Activated CD8-positive, alpha-beta memory T cell treated with anti-CD3 and anti-CD28 coated beads, Interleukin-2, amount 50 U/mL, for 24 hours (primary cell): ENCODE measurements at regions not wholly inside any gene's neighbourhood (a gene's known extent, or its start where the extent isn't known, plus 50 kb on each side); places are given as distances from the start of the nearest gene placed in this dataset.
A peak's percentile ranks its signal among the peaks of the same experiment; 100 is the strongest.
"Not testable (repeated sequence)": the region's sequence is repeated elsewhere in the genome, so short reads cannot be mapped to it uniquely, and the experiment has no call there.

Experiments
- DNase-seq: peaks from one replicate; pipeline ENCODE4 v3.0.0-alpha.2; 2020; ENCODE audit errors: extremely low read depth

DNA sequence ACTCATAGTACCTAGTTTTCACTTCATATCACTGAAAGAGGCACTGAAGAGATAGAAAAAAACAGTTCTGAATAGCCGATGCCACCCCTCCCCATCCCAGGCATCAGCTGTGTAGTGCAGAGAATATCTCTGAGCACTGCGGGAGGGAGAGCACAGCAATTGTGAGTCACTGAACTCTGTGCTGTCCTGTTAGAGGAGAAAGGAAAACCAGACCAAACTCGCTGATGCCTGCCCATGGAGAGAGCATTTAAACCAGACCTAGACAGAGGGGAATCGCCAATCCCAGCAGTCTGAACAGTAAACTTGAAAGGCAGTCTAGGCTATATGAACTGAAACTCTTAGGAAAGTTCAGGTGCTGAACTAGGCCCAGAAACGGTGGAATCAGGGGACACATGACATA is 120.1 kb upstream of the SLC30A5 start:
- DNase-seq = no peak

DNA sequence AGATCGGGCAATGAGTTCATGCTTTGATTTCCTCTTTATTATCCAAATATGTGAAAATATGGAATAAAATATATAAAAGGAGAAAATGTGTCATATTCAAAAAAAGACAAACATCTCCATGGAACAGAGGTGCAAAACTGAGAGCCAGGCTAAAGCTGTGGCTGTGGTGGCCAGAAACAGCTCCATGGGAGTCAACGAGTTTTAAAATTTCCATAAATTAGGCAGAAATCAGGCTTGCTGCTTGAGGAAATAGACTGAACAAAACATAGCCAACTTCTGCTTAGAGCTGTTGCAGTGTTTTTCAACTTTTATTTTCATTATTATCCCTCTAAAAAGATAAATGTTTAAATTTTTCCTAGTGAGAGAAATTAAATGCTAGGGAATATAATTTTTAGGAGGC is 110.8 kb upstream of the SLC30A5 start:
- DNase-seq = no peak

DNA sequence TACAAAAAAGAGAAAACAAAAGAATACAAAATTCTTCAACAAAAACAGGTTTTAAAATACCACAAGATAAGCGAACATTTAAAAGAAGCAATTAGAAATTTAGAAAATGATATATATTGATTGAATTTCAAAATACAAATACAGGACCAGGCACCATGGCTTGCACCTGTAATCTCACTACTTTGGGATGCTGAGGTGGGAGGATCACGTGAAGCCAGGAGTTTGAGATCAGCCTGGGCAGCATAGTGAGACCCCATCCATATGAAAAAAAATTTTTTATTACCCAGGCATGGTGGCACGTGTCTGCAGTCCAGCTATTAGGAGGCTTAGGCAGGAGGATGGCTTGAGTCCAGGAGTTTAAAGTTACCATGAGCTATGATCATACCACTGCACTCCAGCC is 109.9 kb upstream of the SLC30A5 start:
- no peak for DNase-seq

DNA sequence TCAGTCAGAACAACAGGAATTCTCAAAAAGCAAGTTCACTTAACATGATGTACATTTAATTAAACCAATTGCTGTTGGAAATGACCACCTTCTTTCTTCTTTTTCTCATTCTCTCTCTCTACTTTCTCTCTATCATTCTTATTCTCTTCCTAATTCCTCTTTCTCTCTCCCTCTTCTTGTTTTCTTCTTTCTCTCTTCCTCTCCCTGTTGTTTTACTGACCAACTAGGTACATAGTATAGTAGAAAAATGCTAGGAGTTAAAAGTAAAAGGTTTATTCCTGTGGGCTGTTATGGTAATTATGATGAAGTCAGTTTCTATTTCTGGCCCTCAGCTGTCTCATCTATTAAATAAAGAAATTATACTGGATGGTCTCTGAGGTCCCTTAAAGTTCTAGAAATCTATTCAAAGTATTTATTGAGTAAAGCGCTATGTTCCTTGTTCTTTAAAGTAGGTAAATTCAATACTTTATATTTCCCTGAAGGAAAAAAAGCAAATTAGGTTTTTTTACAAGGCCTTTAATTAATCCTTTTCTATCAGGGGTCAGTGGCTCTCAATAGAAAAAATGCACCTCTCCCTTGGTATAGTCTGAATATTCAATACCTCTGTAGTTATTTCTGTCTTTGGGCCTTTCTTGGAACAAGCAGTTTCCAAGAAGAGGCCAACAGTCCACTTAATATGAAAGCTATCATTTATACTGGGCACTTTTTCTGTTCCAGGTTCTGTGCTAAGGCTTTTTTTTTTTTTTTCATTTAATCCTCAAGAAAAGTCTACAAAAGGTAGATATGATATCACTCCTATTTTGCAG is 102.3 kb upstream of the SLC30A5 start:
- no peak for DNase-seq

DNA sequence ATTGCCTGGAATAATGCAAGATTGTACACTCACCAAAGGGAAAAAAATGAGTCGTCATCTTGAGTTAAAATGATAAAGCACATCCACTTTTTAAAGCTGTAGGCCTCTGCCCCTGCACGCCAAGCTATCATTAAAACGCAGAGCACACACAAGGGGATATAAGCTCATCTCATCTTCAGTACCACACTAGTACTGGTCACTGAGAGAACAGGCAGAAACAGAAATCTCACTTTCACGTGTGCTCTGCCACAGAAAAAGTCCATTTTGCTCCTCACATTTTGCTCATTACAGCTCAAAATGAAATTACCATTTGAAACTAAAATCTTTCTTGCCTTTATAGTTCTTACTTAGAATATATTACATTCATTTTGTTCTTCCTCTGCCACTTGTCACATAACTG is 99.2 kb upstream of the SLC30A5 start:
- no peak for DNase-seq

DNA sequence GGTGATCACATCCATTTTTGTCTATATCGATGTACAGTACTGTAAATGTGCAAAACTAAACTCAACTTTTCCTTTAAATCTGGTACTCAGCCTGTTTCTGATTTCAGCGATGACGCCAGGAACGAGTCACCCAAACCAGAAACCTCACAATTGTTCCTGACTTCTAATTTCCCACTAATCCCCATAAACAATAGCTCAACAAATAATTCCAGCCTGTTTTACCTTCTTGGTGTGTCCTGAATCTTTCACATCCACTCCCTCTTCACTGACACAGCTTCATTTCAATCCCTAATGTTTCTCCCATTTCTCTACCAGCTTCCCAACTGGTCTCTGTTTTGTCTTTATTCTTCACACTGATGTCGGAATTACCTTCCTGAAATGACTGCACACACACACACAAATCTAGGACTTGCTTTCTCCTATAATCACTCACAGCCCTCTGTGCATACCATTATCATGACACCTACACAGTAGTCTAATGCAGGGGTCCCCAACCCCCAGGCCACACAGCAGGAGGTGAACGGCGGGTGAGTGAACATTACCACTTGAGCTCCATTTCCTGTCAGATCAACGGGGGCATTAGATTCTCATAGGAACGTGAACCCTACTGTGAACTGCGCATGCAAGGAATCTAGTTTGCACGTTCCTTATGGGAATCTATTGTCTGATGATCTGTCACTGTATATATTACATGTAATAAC is 97.8 kb upstream of the SLC30A5 start:
- DNase-seq = no peak

DNA sequence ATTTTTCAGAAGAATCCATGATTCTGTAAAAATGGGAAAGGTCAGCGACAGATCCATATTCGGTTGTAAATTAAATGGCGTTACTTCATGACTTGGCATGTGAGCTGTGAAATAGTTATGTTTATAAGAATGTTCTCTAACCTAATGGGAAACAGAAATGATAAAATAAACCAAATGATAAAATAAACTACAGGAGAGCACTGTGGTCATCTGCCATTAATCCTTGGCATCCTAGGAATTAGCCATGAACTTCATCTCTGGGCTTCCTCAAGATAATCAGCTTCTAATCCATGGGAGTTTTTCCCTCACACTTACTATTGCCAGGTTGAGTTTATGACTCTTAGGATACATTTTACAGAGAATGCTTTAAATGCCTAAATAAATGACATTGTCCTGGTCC is 94.6 kb upstream of the SLC30A5 start:
- no peak for DNase-seq

DNA sequence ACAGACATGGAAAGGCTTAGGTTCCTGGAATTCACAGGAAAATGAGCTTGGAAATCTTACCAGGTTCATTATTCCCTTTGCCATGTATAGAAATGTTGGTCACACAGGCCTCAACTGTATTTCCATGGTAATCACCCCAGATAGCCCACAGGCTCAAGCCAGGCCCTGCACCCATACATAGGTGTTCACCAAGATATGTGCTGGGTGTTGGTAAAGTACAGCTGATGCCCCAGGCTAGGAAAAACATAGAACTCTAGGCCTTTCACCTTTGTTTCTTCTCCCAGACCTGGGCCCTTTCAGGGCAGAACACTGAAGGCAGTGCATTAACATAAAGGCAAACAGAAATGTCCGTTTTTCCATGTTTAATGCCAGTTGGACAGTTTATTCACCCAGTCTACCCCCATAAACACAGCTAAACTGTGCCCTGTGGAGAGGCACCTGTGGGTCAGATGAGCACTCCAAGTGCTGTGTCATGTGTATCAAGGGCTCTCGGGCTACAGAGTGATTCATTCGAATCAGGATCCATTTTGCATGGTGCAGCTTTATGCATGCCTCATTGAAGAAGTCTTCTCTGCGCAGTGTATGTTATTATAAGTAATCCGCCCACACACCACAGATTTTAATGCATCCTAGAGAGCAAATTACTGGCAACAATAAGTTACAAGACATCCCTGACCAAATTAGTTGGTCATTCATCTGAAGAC is 93.4 kb upstream of the SLC30A5 start:
- DNase-seq = no peak

DNA sequence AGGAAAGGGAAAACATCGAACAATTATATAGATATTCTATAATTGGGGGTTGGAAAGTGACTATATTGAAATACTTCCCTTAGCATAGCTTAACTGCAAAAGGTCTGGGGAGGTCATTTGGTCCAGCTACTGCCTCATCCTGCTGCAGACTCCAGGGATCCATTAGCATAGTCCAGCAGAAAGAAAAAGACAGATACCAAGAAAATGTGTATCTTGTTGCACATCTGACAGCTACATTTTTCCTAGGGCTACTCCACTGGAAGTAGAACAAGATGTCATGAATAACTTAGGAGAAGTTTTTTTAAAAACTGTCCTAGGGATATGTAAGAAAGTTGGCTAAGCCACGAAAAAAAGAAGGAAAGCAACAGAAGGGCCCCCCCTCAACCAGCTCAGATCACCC is 92.9 kb upstream of the SLC30A5 start:
- DNase-seq = no peak

DNA sequence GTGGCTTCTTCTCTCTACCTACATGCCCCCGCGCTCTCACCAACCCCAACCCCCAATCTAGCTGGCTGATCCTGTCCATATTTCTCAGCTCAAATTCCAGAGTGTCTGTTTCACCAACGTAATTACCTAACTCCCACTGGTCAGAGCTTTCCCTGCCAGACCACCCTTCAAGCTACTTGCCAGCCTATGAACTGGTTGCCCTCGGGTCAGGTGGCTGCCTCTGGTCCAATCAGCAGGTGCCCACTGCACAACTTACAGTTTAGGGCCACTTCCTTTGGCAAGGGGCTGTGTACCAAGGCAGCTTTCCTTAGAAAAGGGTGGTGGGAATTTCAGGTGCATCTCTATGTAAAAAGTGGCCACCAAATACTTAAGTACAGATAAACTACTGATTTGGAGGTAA is 92.2 kb upstream of the SLC30A5 start:
- no peak for DNase-seq

DNA sequence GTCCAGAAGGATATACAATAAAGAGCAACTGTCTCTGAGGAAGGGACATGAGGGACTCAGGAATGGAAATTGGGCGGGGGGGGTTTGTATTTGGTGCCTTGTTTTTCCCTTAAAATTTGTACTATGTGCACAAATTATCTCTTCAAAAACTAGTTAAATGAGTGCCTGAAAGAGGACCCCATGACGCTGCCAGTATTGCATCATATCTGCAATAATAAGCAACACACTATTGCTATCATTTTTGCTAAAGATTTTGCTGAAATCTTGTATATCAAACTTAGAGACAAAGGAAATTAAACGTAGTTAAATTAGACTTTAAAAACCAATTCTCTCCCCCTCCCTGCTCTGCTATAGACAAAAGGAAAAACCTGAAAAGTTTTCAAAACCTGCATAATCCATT is 89.7 kb upstream of the SLC30A5 start:
- no peak for DNase-seq

DNA sequence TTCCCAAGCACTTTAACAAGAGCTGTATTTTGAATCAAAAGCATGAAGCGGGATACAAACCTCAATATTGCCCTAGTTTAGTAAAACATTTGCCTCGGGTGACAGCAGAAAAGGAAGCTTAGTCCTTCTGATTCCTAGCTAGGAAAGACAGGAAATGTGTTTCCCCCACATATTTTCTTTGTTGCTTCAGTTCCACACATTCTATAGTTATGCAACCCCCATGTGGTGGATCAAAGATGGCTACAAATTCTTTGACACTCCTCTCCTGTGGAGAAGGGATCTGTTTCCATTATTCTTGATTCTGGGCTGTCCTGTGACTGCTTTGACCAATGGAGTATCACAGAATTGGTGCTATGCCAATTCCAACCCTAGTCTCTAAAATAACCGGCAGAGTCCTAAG is 89.1 kb upstream of the SLC30A5 start:
- no peak for DNase-seq

DNA sequence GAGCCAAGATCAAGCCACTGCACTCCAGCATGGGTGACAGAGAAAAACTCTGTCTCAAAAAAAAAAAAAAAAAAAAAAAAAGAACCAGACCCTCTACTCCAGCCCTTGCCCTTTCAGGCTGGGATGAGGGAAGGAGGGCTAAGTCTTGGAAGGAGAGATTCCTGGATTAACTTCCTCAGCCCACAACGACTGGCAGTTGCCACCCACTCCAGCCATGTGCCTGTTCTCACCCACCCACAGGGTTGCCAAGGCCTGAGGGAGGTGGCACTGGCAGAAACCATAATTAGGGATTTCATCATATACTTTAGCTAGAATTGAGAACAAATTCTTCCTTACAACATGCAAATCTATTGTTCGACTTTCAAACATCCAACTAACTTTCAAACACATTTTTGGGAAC is 87.8 kb upstream of the SLC30A5 start:
- DNase-seq = no peak

DNA sequence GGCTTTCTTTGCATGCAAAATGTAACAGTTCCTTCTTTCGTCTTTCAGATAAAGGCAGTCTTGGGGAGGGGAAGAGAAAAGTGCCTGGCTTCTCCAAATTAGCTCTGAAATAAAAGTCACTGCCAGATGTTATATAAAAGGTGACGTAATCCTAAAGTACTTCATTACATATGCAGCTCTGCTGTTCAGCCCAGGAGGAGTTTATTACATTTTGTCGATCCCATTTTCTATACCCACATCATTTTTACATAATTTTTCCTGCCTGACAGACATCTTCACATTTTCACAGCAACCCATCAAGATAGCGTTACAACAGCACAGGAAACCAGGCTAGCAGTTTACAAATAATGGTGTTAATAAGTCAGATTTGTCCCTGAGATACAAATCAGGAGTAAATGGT is 86.7 kb upstream of the SLC30A5 start:
- DNase-seq = no peak

DNA sequence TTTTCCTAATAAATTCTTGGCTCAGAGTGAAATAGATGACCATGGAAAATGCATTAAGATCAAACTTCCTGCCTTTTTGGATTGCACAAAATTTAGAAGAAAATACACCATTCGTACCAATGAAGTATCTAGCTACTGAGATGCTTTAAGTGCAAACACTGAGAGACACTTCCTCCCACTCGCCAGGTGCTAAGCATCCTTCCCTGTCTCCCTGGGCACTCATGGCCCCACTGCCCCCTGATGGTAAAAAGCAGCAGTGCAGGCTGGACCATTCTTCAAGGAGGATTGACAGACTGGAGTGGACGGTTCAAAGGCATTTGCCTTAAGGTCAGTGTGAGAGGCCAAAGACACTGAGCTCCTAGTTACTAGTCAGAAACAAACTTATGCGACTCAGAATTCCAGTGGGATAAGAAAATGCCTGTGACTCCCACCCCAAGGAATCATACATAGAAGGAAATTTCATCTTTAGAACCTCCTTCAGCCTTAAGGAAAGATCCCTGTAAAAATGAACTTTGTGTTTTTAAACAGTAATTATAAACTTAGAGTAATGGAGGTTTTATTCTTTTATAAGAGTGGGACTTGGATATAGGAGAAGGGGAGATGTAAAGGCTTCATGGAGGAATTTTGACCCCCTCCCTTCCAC is 86.0 kb upstream of the SLC30A5 start:
- DNase-seq = peak; percentile 34

DNA sequence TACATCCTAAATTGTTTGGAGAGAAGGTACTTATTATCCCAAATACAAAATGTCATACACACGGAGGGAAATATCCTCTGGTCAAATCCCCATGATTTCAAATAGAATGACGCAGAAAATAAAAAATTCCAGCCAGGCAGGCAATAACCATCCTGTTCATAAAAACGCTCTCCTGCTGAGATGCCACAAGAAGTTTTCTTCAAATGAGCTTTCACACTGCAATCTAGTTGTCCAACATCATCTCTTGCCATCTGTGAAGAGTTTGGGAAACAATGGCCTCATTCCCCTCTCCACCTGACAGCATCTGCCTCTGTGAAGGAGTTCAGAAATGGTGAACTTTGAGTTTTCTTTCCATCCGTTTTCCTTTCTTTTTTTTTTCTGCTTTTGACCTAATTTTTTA is 83.3 kb upstream of the SLC30A5 start:
- no peak for DNase-seq

DNA sequence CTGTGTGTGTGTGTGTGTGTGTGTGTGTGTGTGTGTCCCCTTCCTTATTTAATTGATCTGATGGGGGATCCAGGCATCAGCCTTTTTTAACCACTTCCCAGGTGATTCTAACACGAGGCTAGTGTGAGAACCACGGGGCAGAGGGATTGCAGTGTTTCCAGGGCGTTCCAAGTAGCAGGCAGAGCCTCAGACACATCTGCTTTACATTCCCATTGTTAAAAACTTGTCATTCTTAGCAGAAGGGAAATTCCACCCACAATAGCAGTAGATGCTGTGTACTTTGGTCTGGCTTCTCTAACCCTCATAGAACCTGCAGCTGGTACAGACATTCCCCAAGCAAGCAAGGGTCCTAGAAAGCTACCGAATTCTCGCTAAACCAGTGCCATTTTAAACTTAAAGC is 81.9 kb upstream of the SLC30A5 start:
- DNase-seq = no peak

DNA sequence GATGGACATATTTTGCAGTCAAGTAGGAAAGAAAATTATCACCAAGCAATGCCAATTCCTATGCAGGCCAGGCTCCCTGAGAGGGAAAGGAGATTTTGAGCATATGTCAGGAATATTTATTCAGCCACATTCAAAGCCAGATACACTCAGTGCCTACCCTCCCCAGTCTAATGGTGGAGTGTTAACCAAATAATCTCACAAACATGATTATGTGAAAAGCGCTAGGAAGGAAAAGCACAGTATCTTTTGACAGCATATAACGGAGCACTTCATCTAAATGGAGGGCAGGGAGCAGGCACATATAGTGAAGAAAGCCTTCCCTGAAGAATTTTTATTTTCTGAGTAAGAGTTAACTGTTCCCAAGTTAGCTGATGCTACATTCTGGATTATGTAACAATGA is 80.3 kb upstream of the SLC30A5 start:
- DNase-seq = no peak

DNA sequence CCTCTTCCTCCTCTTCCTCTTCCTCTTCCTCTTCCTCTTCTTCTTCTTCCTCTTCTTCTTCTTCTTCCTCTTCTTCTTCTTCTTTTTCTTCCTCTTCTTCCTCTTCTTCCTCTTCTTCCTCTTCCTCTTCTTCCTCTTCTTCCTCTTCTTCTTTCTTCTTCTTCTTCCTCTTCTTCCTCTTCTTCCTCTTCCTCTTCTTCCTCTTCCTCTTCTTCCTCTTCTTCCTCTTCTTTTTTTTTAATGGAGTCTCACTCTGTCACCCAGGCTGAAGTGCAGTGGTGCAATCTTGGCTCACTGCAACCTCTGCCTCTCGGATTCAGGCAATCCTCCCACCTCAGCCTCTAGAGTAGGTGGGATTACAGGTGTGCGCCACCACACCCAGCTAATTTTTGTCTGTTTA is 79.8 kb upstream of the SLC30A5 start:
- DNase-seq = not testable (repeated sequence)

DNA sequence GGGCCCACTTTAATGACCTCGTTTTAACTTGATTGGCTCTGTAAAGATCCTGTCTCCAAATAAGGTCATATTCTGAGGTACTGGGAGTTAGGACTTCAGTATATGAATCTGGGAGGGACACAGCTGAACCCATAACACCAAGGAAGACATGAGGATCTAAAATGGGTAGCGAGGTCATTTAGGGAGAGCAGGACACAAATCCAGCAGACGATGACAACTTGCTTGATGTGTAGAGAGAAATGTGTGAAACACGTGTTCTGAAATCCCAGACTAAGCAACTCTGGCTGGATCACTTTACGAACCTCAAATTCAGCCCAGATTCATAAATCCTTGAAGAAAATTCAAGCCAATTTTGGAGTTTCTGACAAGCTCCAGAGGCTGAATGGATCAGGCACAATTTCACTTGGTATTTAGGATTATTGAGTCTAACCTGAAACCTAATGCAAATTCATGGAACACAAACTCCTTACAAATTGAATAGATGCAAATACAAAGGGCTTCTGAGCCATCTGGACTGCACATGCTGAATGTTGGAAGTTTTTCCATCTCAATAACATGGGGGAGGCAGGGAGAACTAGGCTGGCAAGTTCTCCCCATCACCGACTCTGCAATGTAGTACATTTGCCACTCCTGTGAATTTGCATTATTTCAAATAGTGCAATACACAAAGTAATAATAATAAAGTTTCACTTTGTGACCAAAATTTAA is 74.0 kb upstream of the SLC30A5 start:
- DNase-seq = no peak

DNA sequence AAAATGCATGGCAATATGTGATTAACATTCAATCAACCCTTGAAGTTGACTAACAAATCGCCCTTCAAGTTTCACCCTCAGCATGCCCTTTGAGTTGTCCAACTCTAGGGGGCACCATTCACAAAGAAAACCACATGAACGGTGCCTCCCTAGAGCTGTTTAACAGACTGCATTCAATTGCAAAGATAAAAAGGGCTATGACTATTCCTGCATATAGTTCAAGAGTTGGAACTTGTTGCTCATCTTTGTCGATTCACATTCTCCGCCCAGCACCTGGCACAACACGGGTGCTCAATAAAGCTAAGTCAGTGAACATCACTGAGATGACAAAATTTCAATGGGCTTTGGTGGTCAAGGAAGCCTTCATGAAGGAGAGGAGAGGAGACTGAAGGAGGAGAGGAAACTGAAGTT is 69.6 kb upstream of the SLC30A5 start:
- DNase-seq = no peak

DNA sequence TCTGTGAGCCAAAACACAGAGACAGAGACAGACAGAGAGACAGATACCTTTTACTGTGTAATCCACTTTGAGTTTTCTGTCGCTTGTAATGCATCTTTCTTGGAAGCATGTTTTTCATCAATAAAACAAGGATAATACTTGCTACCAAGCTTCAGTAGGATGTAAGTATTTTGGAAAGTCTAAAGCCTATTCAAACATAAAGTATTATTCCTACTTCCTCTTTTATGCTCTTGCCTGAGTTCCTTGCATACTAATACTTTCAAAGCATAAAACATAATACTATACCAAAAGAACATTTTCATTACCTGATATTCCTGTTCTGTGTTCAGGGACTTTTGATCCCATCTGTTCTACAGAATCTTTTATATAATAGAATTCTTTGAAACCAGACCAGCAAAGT is 64.5 kb upstream of the SLC30A5 start:
- no peak for DNase-seq
